B cell (primary cell): ENCODE measurements at regions not wholly inside any gene's neighbourhood (a gene's known extent, or its start where the extent isn't known, plus 50 kb on each side); places are given as distances from the start of the nearest gene placed in this dataset.
"Not testable (repeated sequence)": the region's sequence is repeated elsewhere in the genome, so short reads cannot be mapped to it uniquely, and the experiment has no call there.

Experiments used
- EZH2 ChIP-seq: IDR thresholded peaks from 2 replicates; pipeline ENCODE4 v1.6.1; 2012; ENCODE audit warnings: borderline replicate concordance, low read depth, mild to moderate bottlenecking, moderate library complexity, low read length; ENCODE audit not compliant: insufficient read depth, poor library complexity, severe bottlenecking
- TF ChIP-seq, protein P1 (sequence below): fragments of 200-600 bp; IDR thresholded peaks from one replicate; pipeline ENCODE4 v1.8.0; 2022; ENCODE audit warnings: antibody characterized with exemption, mild to moderate bottlenecking

DNA sequence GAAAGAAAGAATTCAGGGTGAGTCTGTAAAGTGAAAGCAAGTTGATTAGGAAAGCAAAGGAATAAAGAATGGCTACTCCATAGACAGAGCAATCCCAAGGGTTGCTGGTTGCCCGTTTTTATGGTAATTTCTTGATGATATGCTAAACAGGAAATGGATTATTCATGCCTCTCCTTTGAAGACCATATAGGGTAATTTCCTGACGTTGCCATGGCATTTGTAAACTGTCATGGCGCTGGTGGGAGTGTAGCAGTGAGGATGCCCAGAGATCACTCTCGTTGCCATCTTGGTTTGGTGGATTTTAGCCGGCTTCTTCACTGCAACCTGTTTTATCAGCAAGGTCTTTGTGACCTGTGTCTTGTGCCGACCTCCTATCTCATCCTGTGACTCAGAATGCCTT lies 287.4 kb upstream of the ERCC4 start:
- TF ChIP-seq, protein P1, sequence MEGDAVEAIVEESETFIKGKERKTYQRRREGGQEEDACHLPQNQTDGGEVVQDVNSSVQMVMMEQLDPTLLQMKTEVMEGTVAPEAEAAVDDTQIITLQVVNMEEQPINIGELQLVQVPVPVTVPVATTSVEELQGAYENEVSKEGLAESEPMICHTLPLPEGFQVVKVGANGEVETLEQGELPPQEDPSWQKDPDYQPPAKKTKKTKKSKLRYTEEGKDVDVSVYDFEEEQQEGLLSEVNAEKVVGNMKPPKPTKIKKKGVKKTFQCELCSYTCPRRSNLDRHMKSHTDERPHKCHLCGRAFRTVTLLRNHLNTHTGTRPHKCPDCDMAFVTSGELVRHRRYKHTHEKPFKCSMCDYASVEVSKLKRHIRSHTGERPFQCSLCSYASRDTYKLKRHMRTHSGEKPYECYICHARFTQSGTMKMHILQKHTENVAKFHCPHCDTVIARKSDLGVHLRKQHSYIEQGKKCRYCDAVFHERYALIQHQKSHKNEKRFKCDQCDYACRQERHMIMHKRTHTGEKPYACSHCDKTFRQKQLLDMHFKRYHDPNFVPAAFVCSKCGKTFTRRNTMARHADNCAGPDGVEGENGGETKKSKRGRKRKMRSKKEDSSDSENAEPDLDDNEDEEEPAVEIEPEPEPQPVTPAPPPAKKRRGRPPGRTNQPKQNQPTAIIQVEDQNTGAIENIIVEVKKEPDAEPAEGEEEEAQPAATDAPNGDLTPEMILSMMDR = not testable (repeated sequence)
- TF ChIP-seq EZH2 = not testable (repeated sequence)
